GM23248 (cell line): ENCODE measurements at regions not wholly inside any gene's neighbourhood (a gene's known extent, or its start where the extent isn't known, plus 50 kb on each side); places are given as distances from the start of the nearest gene placed in this dataset.
"Not testable (repeated sequence)": the region's sequence is repeated elsewhere in the genome, so short reads cannot be mapped to it uniquely, and the experiment has no call there.

Experiments
- DNase-seq: peaks from one replicate; pipeline ENCODE4 v3.0.0-alpha.2; 2015
- H2AFZ ChIP-seq: fragments of 200-600 bp; sonication (generic); 2 replicates; pipeline ENCODE4 v1.6.1; 2016; ENCODE audit warnings: antibody characterized with exemption
- H3F3A ChIP-seq: fragments of 200-600 bp; sonication (generic); 2 replicates; pipeline ENCODE4 v1.6.1; 2016; ENCODE audit warnings: mild to moderate bottlenecking, antibody characterized with exemption, mixed run types; ENCODE audit not compliant: insufficient read depth
- H3K27ac ChIP-seq: fragments of 200-600 bp; sonication (generic); 2 replicates; pipeline ENCODE4 v1.5.1; 2016; ENCODE audit warnings: mild to moderate bottlenecking
- H3K27me3 ChIP-seq: fragments of 200-600 bp; sonication (generic); replicated peaks from 2 replicates; pipeline ENCODE4 v1.6.1; 2016; ENCODE audit warnings: mild to moderate bottlenecking; ENCODE audit not compliant: insufficient read depth
- H3K36me3 ChIP-seq: fragments of 200-600 bp; sonication (generic); 2 replicates; pipeline ENCODE4 v1.6.1; 2016; ENCODE audit warnings: low read depth, mild to moderate bottlenecking
- H3K4me1 ChIP-seq: fragments of 200-600 bp; sonication (generic); 2 replicates; pipeline ENCODE4 v1.6.1; 2016; ENCODE audit warnings: mild to moderate bottlenecking; ENCODE audit not compliant: insufficient read depth
- H3K4me2 ChIP-seq: fragments of 200-600 bp; sonication (generic); one replicate; pipeline ENCODE4 v1.6.1; 2016; ENCODE audit warnings: mild to moderate bottlenecking; ENCODE audit not compliant: unreplicated experiment
- H3K4me3 ChIP-seq: fragments of 200-600 bp; sonication (generic); 2 replicates; pipeline ENCODE4 v1.5.1; 2016; ENCODE audit warnings: mild to moderate bottlenecking
- H3K79me2 ChIP-seq: fragments of 200-600 bp; sonication (generic); 2 replicates; pipeline ENCODE4 v1.6.1; 2016; ENCODE audit warnings: mild to moderate bottlenecking; ENCODE audit not compliant: insufficient read depth
- H3K9ac ChIP-seq: fragments of 200-600 bp; sonication (generic); 2 replicates; pipeline ENCODE4 v1.6.1; 2016; ENCODE audit warnings: mild to moderate bottlenecking
- H3K9me2 ChIP-seq: fragments of 200-600 bp; sonication (generic); 2 replicates; pipeline ENCODE4 v1.6.1; 2016; ENCODE audit warnings: mixed run types, mild to moderate bottlenecking, moderate library complexity; ENCODE audit not compliant: insufficient read depth
- H3K9me3 ChIP-seq: fragments of 200-600 bp; sonication (generic); one replicate; pipeline ENCODE4 v1.6.1; 2017; ENCODE audit warnings: low read depth
- H4K20me1 ChIP-seq: fragments of 200-600 bp; sonication (generic); 2 replicates; pipeline ENCODE4 v1.6.0; 2016; ENCODE audit not compliant: insufficient read depth
- EZH2 ChIP-seq: fragments of 200-600 bp; sonication (generic); IDR thresholded peaks from 2 replicates; pipeline ENCODE4 v1.6.1; 2018; ENCODE audit warnings: antibody characterized with exemption, mild to moderate bottlenecking; ENCODE audit not compliant: insufficient read depth, poor library complexity, severe bottlenecking
- EZH2phosphoT487 ChIP-seq: fragments of 200-600 bp; sonication (generic); IDR thresholded peaks from 2 replicates; pipeline ENCODE4 v1.6.1; 2018; ENCODE audit warnings: antibody characterized with exemption, moderate library complexity, mild to moderate bottlenecking, low read depth; ENCODE audit not compliant: insufficient read depth
- WGBS, 2 experiments: methylation state at CpG; one replicate each; pipeline ENCODE4 v1.1.6; 2015 to 2017; ENCODE audit warnings: low lambda C conversion rate in 2 of 2, low coverage in 1 of 2; ENCODE audit errors: missing lambda C conversion rate in 2 of 2; 5-methylcytosine and 5-hydroxymethylcytosine counted together
- in situ Hi-C: fragments of 300-500 bp; cut with MboI; formaldehyde crosslinking; loops from 2 replicates; pipeline ENCODE4 v1.15.0; 2020

GRCh38 chr1:102661481-102661880 lies 446.8 kb downstream of the COL11A1 start:
- no peaks in the 10 kb centered on the region for H3K9me3 ChIP-seq
- no peaks in the 10 kb centered on the region for H3K4me1 ChIP-seq
- no peaks in the 10 kb centered on the region for H3K27me3 ChIP-seq
- 71 to 74% methylated on average over 13 of the region's 13 CpGs for WGBS, 2 experiments
- no peak overlapping the region for H3K27ac ChIP-seq
- no peak overlapping the region for H2AFZ ChIP-seq
- no peak for TF ChIP-seq EZH2phosphoT487
- no peak for TF ChIP-seq EZH2
- H3F3A ChIP-seq: no peaks in the 10 kb centered on the region
- no peaks in the 10 kb centered on the region for H3K36me3 ChIP-seq
- no peak for DNase-seq
- in situ Hi-C loops: no loop called here
- no peak overlapping the region for H3K4me2 ChIP-seq
- no peaks in the 10 kb centered on the region for H3K9me2 ChIP-seq
- H3K79me2 ChIP-seq: no peaks in the 10 kb centered on the region
- H4K20me1 ChIP-seq: no peaks in the 10 kb centered on the region
- no peak overlapping the region for H3K4me3 ChIP-seq
- H3K9ac ChIP-seq: no peak overlapping the region

GRCh38 chr1:102659876-102660483 lies 448.3 kb downstream of the COL11A1 start:
- H3K9ac ChIP-seq, H2AFZ ChIP-seq, H3K4me3 ChIP-seq, H3F3A ChIP-seq, H3K9me3 ChIP-seq, H3K9me2 ChIP-seq, H3K27ac ChIP-seq, H3K27me3 ChIP-seq, H3K79me2 ChIP-seq, H3K36me3 ChIP-seq, H4K20me1 ChIP-seq, H3K4me2 ChIP-seq, DNase-seq, in situ Hi-C loops, H3K4me1 ChIP-seq: not testable (repeated sequence)
- 74 to 81% methylated on average over 23 to 42 of the region's 47 CpGs for WGBS, 2 experiments

GRCh38 chr1:102655034-102655433 lies 453.3 kb downstream of the COL11A1 start:
- Histone ChIP-seq H3K4me3 (peak overlapping the region; percentile 62), H3K27me3 (no peaks in the 10 kb centered on the region), H3K79me2 (no peaks in the 10 kb centered on the region), H3K9ac (no peak overlapping the region), H3K27ac (no peak overlapping the region), H2AFZ (peak overlapping the region; percentile 65), H3K9me3 (no peaks in the 10 kb centered on the region), H3F3A (no peaks in the 10 kb centered on the region), H3K4me1 (no peaks in the 10 kb centered on the region; the same call in 1 of the 2 replicates), H3K36me3 (no peaks in the 10 kb centered on the region), H3K4me2 (peak overlapping the region; percentile 73), H4K20me1 (no peaks in the 10 kb centered on the region), H3K9me2 (no peaks in the 10 kb centered on the region)
- DNase-seq: no peak
- no peak for TF ChIP-seq EZH2phosphoT487
- in situ Hi-C loops: no loop called here
- 66 to 68% methylated on average over 8 of the region's 8 CpGs for WGBS, 2 experiments

GRCh38 chr1:102640872-102641271 lies 467.4 kb downstream of the COL11A1 start:
- H3K27ac ChIP-seq: no peak overlapping the region
- TF ChIP-seq EZH2: no peak
- no peak for TF ChIP-seq EZH2phosphoT487
- no peak overlapping the region for H3K9ac ChIP-seq
- no peaks in the 10 kb centered on the region for H3K4me1 ChIP-seq
- no peaks in the 10 kb centered on the region for H3K27me3 ChIP-seq
- no peak overlapping the region for H3K4me3 ChIP-seq
- no peaks in the 10 kb centered on the region for H4K20me1 ChIP-seq
- H3K9me2 ChIP-seq: no peaks in the 10 kb centered on the region; the same call in 1 of the 2 replicates
- H2AFZ ChIP-seq: no peak overlapping the region
- no peaks in the 10 kb centered on the region for H3K79me2 ChIP-seq
- no peaks in the 10 kb centered on the region for H3K36me3 ChIP-seq
- DNase-seq: no peak
- 8 to 19% methylated on average over 1 of the region's 1 CpG for WGBS, 2 experiments
- no peak overlapping the region for H3K4me2 ChIP-seq
- H3F3A ChIP-seq: no peaks in the 10 kb centered on the region
- in situ Hi-C loops: no loop called here
- H3K9me3 ChIP-seq: no peaks in the 10 kb centered on the region

GRCh38 chr1:102640312-102640711 lies 468.0 kb downstream of the COL11A1 start:
- DNase-seq: no peak

More at GRCh38 chr1:102640312-102640711, 468.0 kb downstream of the COL11A1 start:
- Histone ChIP-seq H3K9me2 (no peaks in the 10 kb centered on the region; the same call in 1 of the 2 replicates), H3K36me3 (no peaks in the 10 kb centered on the region), H3K79me2 (no peaks in the 10 kb centered on the region), H3F3A (no peaks in the 10 kb centered on the region), H3K9me3 (no peaks in the 10 kb centered on the region), H3K9ac (no peak overlapping the region), H2AFZ (no peak overlapping the region), H4K20me1 (no peaks in the 10 kb centered on the region), H3K27me3 (no peaks in the 10 kb centered on the region), H3K4me1 (no peaks in the 10 kb centered on the region), H3K4me2 (no peak overlapping the region), H3K27ac (no peak overlapping the region), H3K4me3 (no peak overlapping the region)
- in situ Hi-C loops: no loop called here
- 29 to 31% methylated on average over 1 of the region's 1 CpG for WGBS, 2 experiments
- TF ChIP-seq EZH2phosphoT487: no peak
- TF ChIP-seq EZH2: no peak
